ENCODE measurements at regions not wholly inside any gene's neighbourhood (a gene's known extent, or its start where the extent isn't known, plus 50 kb on each side); places are given as distances from the start of the nearest gene placed in this dataset.

DNA sequence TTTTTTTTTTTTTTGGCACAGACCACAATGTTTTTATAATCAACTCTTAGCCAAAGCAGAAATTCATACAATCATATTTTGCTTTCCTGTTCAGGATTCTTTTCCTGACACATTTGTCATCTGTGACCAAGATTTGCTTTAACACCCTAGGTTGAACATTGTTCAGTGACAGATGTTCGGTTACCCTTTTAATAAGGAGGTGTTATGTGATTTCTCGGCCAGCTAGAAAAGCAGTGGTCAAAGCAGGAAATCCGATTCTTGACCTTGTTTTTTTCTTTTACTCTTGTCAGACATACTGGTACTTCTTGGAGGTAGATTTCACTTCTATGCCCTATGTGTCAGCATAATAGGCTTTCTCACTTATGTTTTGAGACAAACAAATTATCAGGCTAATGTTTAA is 335.3 kb upstream of the ACTBL2 start:
- no peak for TF ChIP-seq POLR2A (IDR thresholded peaks at IDR 0.05)
- TF ChIP-seq, protein P1, sequence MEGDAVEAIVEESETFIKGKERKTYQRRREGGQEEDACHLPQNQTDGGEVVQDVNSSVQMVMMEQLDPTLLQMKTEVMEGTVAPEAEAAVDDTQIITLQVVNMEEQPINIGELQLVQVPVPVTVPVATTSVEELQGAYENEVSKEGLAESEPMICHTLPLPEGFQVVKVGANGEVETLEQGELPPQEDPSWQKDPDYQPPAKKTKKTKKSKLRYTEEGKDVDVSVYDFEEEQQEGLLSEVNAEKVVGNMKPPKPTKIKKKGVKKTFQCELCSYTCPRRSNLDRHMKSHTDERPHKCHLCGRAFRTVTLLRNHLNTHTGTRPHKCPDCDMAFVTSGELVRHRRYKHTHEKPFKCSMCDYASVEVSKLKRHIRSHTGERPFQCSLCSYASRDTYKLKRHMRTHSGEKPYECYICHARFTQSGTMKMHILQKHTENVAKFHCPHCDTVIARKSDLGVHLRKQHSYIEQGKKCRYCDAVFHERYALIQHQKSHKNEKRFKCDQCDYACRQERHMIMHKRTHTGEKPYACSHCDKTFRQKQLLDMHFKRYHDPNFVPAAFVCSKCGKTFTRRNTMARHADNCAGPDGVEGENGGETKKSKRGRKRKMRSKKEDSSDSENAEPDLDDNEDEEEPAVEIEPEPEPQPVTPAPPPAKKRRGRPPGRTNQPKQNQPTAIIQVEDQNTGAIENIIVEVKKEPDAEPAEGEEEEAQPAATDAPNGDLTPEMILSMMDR (IDR thresholded peaks at IDR 0.05 in 4 of 5, conservative IDR thresholded peaks at IDR 0.05 in 1 of 5), result no peak
